C4-2B (cell line): ENCODE measurements at regions not wholly inside any gene's neighbourhood (a gene's known extent, or its start where the extent isn't known, plus 50 kb on each side); places are given as distances from the start of the nearest gene placed in this dataset.

Experiments used
- ZFX ChIP-seq: fragments of 450-650 bp; IDR thresholded peaks from 2 replicates; pipeline ENCODE4 v1.6.1; 2017
- TF ChIP-seq, protein P1 (sequence below): fragments of 450-650 bp; conservative IDR thresholded peaks from 2 replicates; pipeline ENCODE4 v1.5.1; 2017; ENCODE audit warnings: mild to moderate bottlenecking

DNA sequence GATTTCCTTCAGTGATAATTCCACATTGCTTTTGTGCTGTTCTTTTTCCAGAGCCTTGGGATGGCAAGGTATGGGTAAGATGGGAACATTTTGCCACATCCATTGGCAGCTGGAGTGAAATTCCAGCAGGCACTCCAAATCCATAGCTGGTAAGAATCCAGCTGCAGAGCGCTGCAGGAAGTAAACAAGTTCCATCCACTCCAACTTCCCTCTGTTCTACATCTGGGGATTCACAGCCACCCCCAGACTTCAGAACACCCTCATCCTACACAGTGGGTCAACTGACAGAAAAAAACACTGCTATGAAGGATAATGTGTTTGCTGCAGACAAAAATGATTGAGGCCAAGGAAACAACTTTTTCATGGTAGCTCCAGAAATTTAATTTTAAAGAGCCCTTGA is 747.8 kb downstream of the MAFB start:
- TF ChIP-seq, protein P1, sequence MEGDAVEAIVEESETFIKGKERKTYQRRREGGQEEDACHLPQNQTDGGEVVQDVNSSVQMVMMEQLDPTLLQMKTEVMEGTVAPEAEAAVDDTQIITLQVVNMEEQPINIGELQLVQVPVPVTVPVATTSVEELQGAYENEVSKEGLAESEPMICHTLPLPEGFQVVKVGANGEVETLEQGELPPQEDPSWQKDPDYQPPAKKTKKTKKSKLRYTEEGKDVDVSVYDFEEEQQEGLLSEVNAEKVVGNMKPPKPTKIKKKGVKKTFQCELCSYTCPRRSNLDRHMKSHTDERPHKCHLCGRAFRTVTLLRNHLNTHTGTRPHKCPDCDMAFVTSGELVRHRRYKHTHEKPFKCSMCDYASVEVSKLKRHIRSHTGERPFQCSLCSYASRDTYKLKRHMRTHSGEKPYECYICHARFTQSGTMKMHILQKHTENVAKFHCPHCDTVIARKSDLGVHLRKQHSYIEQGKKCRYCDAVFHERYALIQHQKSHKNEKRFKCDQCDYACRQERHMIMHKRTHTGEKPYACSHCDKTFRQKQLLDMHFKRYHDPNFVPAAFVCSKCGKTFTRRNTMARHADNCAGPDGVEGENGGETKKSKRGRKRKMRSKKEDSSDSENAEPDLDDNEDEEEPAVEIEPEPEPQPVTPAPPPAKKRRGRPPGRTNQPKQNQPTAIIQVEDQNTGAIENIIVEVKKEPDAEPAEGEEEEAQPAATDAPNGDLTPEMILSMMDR: no peak
- TF ChIP-seq ZFX: no peak
